Activated CD4-positive, alpha-beta T cell treated with anti-CD3 and anti-CD28 coated beads, Interleukin-2, amount 50 U/mL, for 16 hours (primary cell): ENCODE measurements at regions not wholly inside any gene's neighbourhood (a gene's known extent, or its start where the extent isn't known, plus 50 kb on each side); places are given as distances from the start of the nearest gene placed in this dataset.
"Not testable (repeated sequence)": the region's sequence is repeated elsewhere in the genome, so short reads cannot be mapped to it uniquely, and the experiment has no call there.

Source experiments
- DNase-seq: peaks from one replicate; pipeline ENCODE4 v3.0.0-alpha.2; 2020

DNA sequence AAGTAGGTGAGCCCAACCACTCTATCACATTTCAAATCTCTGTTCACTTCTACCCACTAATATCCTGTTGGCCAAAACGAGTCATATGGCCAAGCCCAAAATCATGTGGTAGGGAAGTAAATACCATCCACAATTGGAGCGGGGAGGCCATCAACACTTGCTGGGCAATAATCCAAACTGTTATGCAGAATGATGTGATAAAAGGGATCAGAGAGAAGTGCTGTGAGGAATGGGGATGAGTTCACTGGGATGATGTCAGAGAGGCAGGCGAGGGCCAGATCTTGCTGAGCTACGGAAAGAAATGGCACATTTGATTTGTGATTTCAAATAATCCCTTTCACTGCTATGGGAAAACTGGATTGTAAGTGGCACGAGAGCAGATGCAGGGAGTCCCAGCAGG, 188.4 kb downstream of the NPIPA8 start:
- not testable (repeated sequence) for DNase-seq

DNA sequence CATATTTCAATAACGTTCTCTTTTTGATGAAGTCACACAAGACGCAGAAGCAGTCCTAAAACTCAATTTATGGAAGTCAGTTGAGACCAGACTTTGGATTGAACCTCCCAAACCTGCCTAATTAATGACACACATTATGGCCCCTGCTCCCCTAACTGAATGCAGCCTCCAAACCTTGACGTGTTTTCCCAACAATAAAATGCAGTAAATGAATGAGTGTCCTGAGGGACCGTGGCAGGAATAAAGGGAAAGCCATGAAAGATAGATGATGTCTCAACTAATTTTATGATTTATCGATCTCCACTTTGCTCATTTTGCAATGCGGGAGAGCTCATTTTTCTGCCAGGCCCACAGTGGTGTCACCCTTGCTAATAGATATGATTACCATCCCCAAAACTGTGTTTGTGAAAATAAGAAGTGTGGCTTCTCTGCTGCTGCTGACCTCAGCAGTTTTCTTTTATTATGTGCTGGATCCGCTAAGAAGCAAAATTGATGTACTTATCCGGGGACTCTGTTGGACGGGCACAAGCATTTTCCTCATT, 189.9 kb downstream of the NPIPA8 start:
- DNase-seq: not testable (repeated sequence)

DNA sequence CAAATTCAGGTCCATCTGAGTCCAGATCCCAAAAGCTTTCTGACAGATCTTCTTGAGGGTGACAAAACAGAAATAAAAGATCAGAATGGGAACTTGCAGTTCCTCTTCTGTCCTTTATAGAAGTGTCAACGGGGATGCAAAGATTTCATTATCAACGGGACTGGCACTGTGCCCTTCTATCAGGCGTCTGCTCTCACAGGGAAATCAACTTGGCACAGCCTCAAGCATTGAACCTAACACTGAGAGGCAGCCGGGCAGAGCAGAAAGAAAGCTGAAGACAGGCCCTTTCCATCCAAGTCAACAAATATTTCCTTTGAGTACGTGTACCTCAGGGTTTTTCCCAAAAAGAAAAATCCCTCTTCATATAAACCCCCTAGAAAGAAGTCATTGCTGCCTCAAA, 194.5 kb downstream of the NPIPA8 start:
- DNase-seq: not testable (repeated sequence)

DNA sequence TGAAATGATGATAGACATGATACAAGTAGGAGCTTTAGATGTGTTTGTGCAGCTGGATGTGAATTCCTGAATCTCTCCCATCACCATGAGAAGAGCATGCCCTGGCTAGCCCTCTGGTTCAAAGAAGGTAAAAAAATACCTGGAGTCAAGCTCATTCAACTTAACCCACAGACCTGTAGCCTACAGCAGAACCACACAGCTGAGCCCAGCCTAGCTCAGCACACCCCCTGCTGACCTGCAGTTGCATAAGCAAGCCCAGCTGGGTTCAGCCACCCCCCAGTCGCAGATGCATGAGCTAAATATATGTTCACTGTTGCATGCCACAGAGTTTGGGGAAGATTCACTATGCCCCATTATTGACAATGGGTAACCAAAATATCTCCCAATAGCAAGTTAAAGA, 200.2 kb downstream of the NPIPA8 start:
- DNase-seq: not testable (repeated sequence)

DNA sequence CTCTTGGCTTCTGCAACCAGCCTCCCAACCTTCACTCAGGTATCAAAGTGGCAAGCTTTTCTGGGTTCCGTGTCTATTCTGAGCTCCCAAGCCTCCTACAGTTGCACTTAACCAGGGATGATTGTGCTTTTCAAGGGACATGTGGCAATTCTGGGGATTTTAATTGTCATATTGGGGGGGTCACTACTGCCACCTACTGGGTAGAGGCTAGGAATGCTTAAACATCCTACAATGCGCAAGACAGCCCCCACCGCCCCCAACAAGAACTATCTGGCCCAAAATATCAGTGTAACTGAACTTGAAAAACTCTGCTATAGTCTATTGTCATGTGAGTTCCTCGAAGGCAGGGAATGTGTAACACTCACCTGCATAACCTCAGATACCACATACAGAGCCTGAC, 201.5 kb downstream of the NPIPA8 start:
- DNase-seq: not testable (repeated sequence)

DNA sequence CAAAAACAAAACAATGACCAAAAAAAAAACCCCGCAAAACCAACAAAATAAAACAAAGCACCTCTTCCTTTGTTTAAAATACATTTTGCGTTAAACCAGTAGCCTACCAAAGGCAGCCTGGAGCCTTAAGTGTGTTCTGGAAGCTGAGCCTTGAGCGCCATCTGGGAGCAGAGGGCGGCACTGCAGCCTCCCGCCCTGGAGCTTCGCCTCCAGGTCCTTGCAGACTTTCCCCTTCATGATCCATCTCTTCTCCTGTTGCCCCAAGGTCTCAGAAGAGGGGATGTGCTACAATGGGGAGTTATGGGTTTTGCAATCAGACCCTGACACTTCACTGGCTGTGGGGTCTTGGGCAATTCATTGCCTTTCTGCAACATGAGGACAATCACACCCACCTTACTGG, 204.9 kb downstream of the NPIPA8 start:
- not testable (repeated sequence) for DNase-seq

DNA sequence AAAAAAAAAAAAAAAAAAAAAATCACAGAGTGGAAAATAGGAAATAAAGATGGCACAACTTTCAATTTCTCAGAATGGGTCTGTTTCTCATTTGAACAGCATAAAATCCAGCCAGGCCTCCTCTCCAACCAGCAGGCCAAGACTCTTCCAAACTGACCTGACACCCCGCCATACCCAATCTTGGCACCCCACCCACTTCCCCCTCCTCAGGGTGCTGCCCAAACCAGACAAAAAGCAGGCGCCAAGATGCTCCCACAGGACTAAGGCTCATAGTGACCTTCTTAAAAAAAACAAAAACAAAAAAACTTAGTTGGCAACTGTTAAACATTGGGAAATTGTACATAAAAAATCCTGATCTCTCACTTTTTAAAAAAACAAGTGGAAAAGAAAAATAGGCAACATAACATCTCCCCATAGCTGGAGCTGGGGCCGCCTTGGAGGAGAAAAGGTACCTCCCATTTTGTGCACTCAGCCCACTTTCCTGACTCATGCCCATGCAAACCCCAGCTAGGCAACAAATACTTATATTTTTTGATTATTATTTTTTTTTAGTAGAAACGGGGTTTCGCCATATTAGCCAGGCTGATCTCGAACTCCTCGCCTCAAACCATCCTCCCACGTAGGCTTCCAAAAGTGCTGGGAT, 205.9 kb downstream of the NPIPA8 start:
- not testable (repeated sequence) for DNase-seq

DNA sequence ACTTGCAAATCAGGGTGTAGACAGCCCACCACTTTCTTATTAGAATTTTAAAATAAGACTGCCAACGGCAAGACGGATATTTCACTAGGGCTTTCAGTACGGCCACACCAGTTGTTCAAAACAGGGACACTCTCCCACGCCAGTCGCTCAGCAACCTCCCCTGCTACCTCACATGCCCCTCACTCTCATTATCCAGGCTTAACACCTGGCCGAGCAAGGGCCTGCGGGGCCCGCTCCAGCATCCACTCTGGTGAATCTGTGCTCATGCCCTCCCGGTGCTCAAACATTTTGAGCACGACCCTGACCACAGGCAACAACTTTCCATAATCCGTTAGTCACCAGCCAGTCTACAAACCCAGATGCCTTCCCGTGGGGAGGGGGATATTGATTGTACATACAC, 209.5 kb downstream of the NPIPA8 start:
- not testable (repeated sequence) for DNase-seq

DNA sequence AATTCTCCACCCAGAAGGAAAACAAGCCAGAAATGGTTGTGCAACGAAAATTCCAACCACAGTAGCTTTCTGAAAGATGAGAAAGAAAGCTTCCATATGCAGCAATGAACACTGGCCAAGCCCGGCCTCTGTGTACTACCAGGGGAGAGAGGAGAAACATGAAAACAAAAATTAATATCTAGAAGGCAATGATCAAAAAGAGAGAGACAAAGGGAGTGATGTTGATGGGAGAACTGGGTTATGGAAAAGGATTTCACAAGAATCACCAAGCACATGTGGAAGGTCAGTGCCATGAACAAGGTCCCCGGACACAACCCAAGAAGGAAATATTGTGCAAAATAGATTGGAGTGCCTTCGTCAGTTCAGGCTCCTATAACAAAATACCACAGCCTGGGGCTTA, 217.4 kb downstream of the NPIPA8 start:
- not testable (repeated sequence) for DNase-seq

DNA sequence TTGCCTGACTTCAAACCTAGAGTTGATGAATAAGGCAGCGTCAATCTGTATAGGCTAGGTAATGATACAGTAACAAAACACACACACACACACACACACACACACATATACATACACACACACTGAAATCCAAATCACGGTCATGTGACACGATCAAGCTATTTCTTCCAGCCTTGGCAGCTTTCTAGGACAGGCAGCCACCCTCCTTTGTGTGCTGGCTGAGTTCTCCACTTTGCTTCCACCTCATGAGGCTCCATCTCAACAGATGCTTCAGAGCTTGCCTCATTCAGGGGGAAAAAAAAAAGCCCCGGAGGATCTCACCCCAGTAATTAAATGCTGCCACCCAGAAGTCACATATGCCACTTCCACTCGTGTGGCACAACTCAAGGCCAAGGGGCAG, 217.9 kb downstream of the NPIPA8 start:
- DNase-seq: not testable (repeated sequence)

DNA sequence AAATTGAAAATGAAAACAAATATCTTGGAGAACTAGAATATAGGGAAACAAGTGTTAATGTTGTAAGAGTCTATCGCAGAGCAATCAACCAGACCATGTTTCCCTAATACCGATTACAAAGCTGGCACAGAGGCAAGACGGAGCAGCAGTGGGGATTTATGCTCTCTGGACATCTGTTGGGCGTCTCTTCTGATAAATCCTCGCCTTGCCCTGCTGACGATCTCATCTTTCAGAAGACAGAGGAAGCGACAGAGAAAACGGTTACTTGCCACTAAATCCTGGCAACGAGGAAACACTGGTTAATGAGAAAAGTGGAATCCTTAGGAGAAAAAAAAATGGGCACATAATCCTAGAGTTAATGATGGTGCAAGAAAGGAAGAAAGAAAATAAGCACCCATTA, 218.5 kb downstream of the NPIPA8 start:
- DNase-seq: not testable (repeated sequence)

DNA sequence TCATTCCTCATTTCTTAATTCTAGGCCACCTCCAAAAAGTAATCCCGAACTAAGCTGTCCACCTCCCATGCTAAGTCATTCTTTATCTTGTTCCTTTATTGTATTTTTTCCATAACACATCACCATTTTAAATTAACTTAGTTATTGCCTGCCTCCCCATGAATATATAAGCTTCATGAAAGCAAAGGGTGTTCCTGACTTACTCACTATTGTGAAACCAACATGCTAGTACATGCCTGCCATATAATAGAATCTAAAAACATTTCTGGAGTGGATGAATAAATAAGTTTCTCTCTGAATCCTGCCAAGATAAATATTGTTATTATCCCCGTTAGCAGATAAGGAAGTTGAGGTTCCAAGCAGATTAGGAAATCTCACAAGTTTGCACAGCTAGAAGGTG, 232.1 kb downstream of the NPIPA8 start:
- DNase-seq: not testable (repeated sequence)

DNA sequence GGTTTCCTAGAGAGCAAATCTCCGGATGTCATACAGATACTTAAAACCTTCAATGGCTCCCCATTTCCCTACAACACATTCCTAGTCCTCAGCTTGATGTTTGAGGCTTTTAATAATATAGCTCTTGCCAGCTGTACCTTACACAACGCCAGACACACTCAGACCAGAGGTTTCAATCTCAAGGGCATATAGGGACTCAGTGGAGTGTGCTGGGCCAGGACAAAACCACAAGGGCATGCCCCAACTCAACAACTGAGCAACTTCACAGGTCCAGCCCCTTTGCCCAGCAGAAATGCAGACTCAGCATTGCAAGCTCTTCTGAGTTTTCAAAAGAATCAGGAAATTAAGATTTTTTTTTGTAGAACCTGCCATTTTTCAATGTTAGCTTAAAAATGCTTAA, 235.5 kb downstream of the NPIPA8 start:
- not testable (repeated sequence) for DNase-seq

DNA sequence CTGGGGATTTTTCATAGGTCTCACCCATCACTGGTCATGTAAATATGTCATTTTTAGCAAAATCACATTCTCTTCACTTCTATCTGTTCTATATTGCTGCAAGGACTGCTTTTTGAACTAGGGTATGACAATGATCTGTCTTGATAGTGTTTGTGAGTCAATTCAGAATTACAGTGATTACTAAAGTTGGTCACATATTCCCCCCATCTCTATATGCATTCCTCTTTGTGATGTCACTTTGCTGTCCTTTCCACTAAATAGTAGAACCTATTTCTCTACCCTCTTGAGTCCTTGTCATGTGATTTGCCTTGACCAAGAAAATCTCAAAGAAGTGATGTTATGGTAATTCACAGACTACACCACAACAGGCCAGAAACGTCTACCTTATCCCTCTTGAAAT, 243.9 kb downstream of the NPIPA8 start:
- not testable (repeated sequence) for DNase-seq

DNA sequence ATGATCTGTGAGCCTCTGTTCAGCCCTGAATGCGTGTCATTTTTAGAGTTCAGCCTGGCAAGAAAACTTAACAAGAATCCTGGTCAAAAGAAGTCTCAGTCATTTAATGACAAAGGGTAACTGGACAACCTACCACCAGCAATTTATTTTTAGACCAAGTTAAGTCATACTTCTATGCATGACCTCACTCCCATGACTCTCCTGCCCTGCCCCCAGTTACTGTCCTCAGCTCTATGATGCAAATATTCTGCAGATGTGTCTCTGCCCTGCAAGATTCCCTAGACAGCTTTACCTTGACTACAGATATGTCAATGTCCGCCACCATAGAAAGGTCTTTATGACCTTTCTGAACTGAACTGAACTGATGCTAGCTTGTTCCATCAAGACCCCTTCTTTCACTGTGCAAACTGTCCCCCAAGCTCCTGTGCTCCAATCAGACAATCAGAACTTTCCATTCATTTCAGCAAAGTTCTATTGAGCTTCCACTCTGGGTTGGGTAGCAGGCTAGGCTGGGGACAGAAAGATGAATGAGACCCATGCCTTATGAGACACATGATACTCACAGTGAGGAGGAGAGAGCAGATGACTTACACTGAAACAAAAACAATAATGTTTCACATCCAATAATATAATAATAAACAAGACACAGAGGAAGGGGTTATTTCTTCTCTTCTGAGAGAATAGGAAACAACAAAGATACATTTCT, 255.7 kb downstream of the NPIPA8 start:
- DNase-seq: not testable (repeated sequence)

DNA sequence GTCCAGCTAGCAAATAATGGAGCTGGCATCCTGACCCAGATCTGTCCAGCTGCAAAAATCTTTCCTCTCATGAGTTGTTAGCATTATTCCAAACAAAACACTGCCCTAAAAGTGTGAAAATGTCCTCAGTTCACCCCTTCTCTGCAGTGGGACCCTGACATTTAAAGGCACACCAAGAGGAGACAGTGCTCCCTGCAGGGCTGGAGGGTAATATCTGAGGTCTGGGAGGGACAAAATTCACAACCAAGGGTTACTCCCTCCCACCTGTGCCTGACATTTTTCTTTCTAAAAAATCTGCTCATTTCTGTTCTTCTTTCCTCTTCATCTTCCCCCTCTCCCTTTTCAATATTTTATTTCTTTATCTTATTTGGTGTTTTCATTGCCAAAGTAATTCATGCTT, 258.6 kb downstream of the NPIPA8 start:
- DNase-seq: not testable (repeated sequence)

DNA sequence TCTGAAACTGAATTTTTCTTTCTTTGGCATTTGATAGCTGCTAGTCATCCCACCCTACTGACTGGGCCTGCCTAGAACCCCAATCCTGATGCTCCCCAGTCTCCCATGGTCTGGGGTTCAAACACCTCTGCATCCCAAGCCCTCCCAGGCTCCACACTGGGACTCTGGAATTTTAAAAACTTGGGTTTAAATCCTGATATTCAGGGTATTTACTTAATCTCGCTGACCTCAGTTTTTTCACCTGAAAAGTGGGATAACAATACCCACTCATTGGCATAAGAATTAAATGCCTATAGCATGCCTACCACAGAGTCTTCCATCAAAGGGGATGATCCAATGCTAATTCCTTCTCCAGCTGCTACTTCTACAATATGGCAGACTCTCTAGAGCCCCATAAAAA, 264.4 kb downstream of the NPIPA8 start:
- DNase-seq: no peak

DNA sequence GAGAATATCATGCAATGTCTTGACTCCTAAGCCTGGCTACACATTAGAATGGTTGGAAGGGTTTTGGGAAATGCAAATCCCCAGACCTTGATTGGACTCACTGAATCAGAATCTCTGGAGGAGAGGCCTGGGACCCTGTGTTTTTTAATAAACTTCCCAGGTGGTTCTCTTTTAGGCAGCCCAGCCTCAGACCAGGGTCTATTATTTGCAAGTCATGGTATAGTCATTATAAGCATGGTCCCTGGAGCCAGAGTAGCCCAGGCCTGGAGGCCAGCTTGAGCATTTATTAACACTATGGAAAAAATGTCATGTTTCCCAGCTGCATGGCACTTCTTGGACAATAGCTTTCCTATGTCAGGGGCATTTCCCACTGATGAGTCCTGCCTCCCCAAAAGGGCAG, 266.9 kb downstream of the NPIPA8 start:
- no peak for DNase-seq

DNA sequence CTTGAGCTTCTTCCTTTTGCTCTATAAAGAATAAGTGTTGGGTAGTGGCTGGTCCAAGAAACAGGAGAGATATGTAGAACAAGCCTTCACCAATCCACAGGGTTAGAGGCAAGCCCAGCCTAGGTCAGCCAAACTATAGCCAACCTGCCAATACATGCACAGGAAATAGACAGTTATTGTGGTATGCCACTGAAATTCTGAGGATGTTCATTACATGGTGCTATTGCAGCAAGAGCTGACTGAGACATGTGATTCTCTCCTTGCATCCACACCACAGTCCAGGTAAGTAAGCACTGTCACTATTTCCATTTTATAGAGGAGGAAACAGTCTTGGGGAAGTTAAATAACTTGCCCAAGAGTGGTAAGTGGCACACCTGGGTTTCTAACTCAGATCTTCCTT, 268.1 kb downstream of the NPIPA8 start:
- no peak for DNase-seq

DNA sequence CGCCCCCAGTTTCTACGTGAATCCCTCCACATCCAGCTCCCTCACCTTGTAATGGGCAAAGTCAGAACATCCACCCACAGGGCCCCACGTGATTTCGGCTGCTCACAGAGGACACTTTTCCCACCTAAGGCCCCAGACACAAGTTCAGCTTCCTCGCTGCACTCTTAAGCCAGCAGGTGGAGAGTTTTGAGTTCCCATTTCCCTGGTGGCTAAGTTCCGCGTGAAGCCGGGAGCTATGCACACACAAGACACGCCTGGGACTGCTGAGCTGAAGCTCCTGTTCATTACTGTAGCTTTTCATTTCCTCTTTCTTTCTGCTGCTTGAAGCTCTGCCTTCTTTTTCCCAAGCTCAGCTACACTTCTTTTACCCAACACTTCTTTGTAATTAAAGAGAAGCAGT, 273.8 kb downstream of the NPIPA8 start:
- DNase-seq: no peak

DNA sequence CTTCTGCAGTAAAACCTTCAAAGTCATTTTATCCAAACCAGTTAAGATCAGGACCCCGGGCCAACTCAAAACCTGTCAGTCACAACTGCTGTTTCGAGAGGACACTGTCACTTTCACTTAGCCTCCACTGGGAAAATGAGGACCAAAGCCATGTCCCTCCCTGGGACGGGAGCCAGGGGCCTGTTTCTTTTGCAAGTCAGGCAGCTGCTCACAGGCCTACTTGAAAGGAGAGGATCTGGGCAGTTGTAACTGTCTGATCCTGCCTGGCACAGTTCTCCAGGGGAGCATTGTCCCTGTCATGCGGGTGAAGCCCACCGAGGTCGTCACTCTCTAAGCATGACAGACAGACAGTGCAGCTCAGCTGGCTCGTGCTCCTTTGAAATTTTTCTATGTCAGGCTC, 276.2 kb downstream of the NPIPA8 start:
- DNase-seq: no peak

DNA sequence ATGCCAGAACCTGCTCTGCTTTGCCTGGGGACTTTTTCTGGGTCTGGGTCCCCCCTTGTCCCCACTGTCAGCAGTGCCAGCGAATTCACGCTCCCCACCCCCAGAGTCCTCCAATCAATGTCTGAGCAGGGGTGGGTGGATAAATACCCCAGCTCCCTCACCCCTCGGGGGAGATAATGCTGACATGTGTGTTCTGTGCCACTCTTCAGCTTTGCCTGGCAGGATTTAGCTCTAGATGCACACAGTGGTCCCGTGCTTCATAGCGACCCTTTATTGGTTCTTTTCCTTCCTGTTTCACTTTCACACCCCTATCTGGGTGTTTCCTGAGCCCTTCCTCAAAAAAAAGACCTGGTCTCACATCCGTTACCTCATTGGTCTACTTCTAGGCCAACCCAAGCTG, 277.0 kb downstream of the NPIPA8 start:
- no peak for DNase-seq

DNA sequence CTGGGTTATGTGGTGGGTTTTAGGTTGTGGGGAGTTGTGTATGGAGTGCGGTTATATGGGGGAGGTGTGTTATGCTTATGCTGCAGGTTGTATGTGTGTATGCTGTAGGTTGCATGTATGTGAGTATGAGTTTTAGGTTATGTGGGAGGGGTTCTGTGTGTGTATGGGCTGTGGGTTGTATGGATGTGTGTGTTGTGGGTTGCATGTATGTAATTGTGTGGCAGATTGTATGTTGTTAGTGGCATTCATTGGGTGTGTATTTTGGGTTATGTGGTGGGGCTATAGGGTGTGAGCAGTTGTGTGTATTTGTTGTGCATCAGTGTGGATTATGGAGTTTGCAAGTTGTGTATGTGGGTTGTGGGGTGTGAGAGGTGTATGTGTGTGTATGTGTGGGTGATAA, 277.4 kb downstream of the NPIPA8 start:
- no peak for DNase-seq

DNA sequence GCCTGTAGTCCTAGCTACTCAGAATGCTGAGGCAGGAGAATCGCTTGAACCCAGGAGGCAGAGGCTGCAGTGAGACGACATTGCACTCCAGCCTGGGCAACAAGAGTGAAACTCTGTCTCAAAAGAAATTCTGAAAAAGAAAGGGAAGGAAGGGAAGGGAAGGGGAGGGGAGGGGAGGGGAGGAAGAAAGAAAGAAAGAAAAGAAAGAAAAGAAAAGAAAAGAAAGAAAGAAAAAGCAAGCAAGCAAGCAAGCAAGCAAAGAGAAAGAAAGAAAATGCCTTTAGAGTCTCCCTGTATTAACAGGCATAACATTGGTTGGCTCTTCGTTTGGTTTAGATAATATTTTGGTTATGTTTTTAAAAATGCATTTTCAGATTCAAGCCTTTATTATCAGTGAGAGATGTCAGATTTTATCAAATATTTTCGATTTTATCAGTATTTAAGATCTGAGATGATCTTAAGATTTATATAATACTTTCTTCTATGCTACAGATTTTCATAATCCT, 281.1 kb downstream of the NPIPA8 start:
- no peak for DNase-seq
